Smooth muscle cell (in vitro differentiated cells): ENCODE measurements at regions not wholly inside any gene's neighbourhood (a gene's known extent, or its start where the extent isn't known, plus 50 kb on each side); places are given as distances from the start of the nearest gene placed in this dataset. TPM values are rescaled to one million over a fixed set of nuclear protein-coding genes. Genes with fewer than 3 reads are reported as not detected.

Experiments
- DNase-seq: peaks from one replicate; lab custom pipeline; 2025; ENCODE audit not compliant: unreplicated experiment; lab: John Stamatoyannopoulos, UW
- H2AFZ ChIP-seq: fragments of 200-600 bp; sonication (generic); 2 replicates; pipeline ENCODE4 v1.6.0; 2016; ENCODE audit warnings: antibody characterized with exemption, low read depth, mild to moderate bottlenecking
- H3F3A ChIP-seq: fragments of 200-600 bp; sonication (generic); 2 replicates; pipeline ENCODE4 v1.6.0; 2017; ENCODE audit warnings: antibody characterized with exemption, low read depth
- H3K27ac ChIP-seq: fragments of 200-600 bp; sonication (generic); 2 replicates; pipeline ENCODE4 v1.5.1; 2016; ENCODE audit warnings: low read depth, mild to moderate bottlenecking
- H3K27me3 ChIP-seq: fragments of 200-600 bp; sonication (generic); 2 replicates; pipeline ENCODE4 v1.6.1; 2016; ENCODE audit warnings: low read depth, mild to moderate bottlenecking
- H3K36me3 ChIP-seq: fragments of 200-600 bp; sonication (generic); 2 replicates; pipeline ENCODE4 v1.5.1; 2016; ENCODE audit warnings: low read depth
- H3K4me1 ChIP-seq: fragments of 200-600 bp; sonication (generic); 2 replicates; pipeline ENCODE4 v1.5.1; 2016; ENCODE audit warnings: low read depth
- H3K4me2 ChIP-seq: fragments of 200-600 bp; sonication (generic); 2 replicates; pipeline ENCODE4 v1.6.0; 2016; ENCODE audit warnings: mild to moderate bottlenecking
- H3K4me3 ChIP-seq: fragments of 200-600 bp; sonication (generic); 2 replicates; pipeline ENCODE4 v1.5.1; 2016; ENCODE audit warnings: mild to moderate bottlenecking
- H3K79me2 ChIP-seq: fragments of 200-600 bp; sonication (generic); 2 replicates; pipeline ENCODE4 v1.6.0; 2016; ENCODE audit warnings: low read depth, mild to moderate bottlenecking
- H3K9ac ChIP-seq: fragments of 200-600 bp; sonication (generic); 2 replicates; pipeline ENCODE4 v1.6.0; 2016; ENCODE audit warnings: low read depth
- H3K9me3 ChIP-seq: fragments of 200-600 bp; sonication (generic); replicated peaks from 2 replicates; pipeline ENCODE4 v1.5.1; 2016; ENCODE audit warnings: low read depth
- H4K20me1 ChIP-seq: fragments of 200-600 bp; sonication (generic); 2 replicates; pipeline ENCODE4 v1.6.0; 2016; ENCODE audit warnings: low read depth
- CTCF ChIP-seq: fragments of 200-600 bp; sonication (generic); IDR thresholded peaks from 2 replicates; pipeline ENCODE4 v1.5.1; 2017; ENCODE audit warnings: borderline replicate concordance, mild to moderate bottlenecking, antibody characterized with exemption; ENCODE audit not compliant: insufficient read depth, poor library complexity, severe bottlenecking
- WGBS: methylation state at CpG from one replicate; pipeline ENCODE4 v1.1.7; 2016; ENCODE audit warnings: low lambda C conversion rate; 5-methylcytosine and 5-hydroxymethylcytosine counted together
- small RNA-seq: library from RNA; depleted of rRNA; stranded (forward); fragments of <200 nt; gene quantifications from one replicate; pipeline ENCODE3, GENCODE V24; 2014

DNA sequence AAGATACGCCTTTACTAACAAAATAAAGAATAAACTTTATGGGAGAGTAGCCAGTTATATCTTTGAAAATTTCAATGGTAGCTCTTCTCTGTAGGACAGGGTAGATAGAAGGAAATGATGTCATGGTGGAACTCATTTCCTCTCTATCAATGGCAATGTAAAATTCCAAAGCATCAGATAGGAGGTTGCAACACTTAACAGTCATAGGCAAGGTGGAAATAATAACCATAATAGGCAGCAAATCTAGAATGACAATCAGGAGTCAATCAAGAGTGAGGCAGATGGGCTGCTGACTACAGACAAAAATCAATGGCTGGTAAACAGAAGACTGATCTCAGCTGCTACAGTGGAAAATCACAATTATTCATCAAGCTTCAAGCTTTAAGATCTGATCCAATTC lies 53.9 kb upstream of the TET2 start:
- Histone ChIP-seq H3K4me1 (no peaks in the 10 kb centered on the region), H2AFZ (no peak overlapping the region), H3K4me3 (no peak overlapping the region), H3F3A (no peaks in the 10 kb centered on the region), H3K9ac (no peak overlapping the region), H3K9me3 (no peaks in the 10 kb centered on the region), H3K4me2 (no peak overlapping the region), H3K36me3 (no peaks in the 10 kb centered on the region), H3K27me3 (no peaks in the 10 kb centered on the region), H3K79me2 (no peaks in the 10 kb centered on the region), H3K27ac (no peak overlapping the region), H4K20me1 (no peaks in the 10 kb centered on the region)
- no peak for DNase-seq
- no peak for TF ChIP-seq CTCF
- WGBS, result 92% methylated on average over 1 of the region's 1 CpG

GRCh38 chr4:105093975-105094374 lies 52.7 kb upstream of the TET2 start:
- Histone ChIP-seq H3K79me2 (no peaks in the 10 kb centered on the region), H3F3A (no peaks in the 10 kb centered on the region), H3K4me2 (no peak overlapping the region), H3K27ac (no peak overlapping the region), H3K9ac (no peak overlapping the region), H4K20me1 (no peaks in the 10 kb centered on the region), H3K27me3 (no peaks in the 10 kb centered on the region), H2AFZ (no peak overlapping the region), H3K4me3 (no peak overlapping the region), H3K36me3 (no peaks in the 10 kb centered on the region), H3K9me3 (no peaks in the 10 kb centered on the region), H3K4me1 (no peaks in the 10 kb centered on the region)
- no peak for DNase-seq
- no peak for TF ChIP-seq CTCF
- WGBS, result 55% methylated on average over 2 of the region's 2 CpGs

Small RNA genes in the stretch of these regions (small RNA-seq; reads per million reads assigned to genes)
- not detected for gene AC096577.2
- not detected for gene RNU6-351P
